Nephron progenitor cell (in vitro differentiated cells): ENCODE measurements at regions not wholly inside any gene's neighbourhood (a gene's known extent, or its start where the extent isn't known, plus 50 kb on each side); places are given as distances from the start of the nearest gene placed in this dataset.

Source experiments
- DNase-seq: peaks from one replicate; pipeline ENCODE4 v3.0.0; 2021
- H3K27ac Mint-ChIP-seq: 2 replicates; pipeline ENCODE4 v1.8.0; 2021; ENCODE audit warnings: mild to moderate bottlenecking, moderate library complexity, mixed read lengths
- H3K27me3 Mint-ChIP-seq: 2 replicates; pipeline ENCODE4 v1.8.0; 2021; ENCODE audit warnings: mild to moderate bottlenecking, low read depth, mixed read lengths; ENCODE audit not compliant: poor library complexity
- H3K36me3 Mint-ChIP-seq: 2 replicates; pipeline ENCODE4 v1.8.0; 2021; ENCODE audit warnings: low read depth, mixed read lengths
- H3K4me1 Mint-ChIP-seq: 2 replicates; pipeline ENCODE4 v1.8.0; 2021; ENCODE audit warnings: mixed read lengths
- H3K4me3 Mint-ChIP-seq: 2 replicates; pipeline ENCODE4 v1.8.0; 2021; ENCODE audit warnings: mild to moderate bottlenecking, moderate library complexity, mixed read lengths
- H3K9me3 Mint-ChIP-seq: 2 replicates; pipeline ENCODE4 v1.8.0; 2021; ENCODE audit warnings: mild to moderate bottlenecking, moderate library complexity, mixed read lengths
- CTCF ChIP-seq: fragments of 200-600 bp; sonication (generic); IDR thresholded peaks from 2 replicates; pipeline ENCODE4 v1.5.0; 2021; ENCODE audit warnings: antibody characterized with exemption

- no peak for TF ChIP-seq CTCF
- H3K27me3 Mint-ChIP-seq, result no peaks in the 10 kb centered on the region
- no peak for DNase-seq
- no peaks in the 10 kb centered on the region for H3K36me3 Mint-ChIP-seq
- H3K4me3 Mint-ChIP-seq, result no peak overlapping the region
- H3K27ac Mint-ChIP-seq, result no peak overlapping the region
- H3K4me1 Mint-ChIP-seq, result no peaks in the 10 kb centered on the region
- H3K9me3 Mint-ChIP-seq, result no peaks in the 10 kb centered on the region
Observed at GRCh38 chr4:125501090-125501489, 186.3 kb downstream of the FAT4 start.

GRCh38 chr4:125501568-125501967 is 186.8 kb downstream of the FAT4 start:
- no peaks in the 10 kb centered on the region for H3K9me3 Mint-ChIP-seq
- no peak overlapping the region for H3K4me3 Mint-ChIP-seq

GRCh38 chr4:125505621-125506020 is 190.9 kb downstream of the FAT4 start:
- no peaks in the 10 kb centered on the region for H3K4me1 Mint-ChIP-seq
- no peaks in the 10 kb centered on the region for H3K36me3 Mint-ChIP-seq
- H3K27ac Mint-ChIP-seq, result no peak overlapping the region
- no peaks in the 10 kb centered on the region for H3K9me3 Mint-ChIP-seq
- H3K4me3 Mint-ChIP-seq, result no peak overlapping the region
- no peaks in the 10 kb centered on the region for H3K27me3 Mint-ChIP-seq
- no peak for DNase-seq
- TF ChIP-seq CTCF, result no peak

More at GRCh38 chr4:125501568-125501967, 186.8 kb downstream of the FAT4 start:
- no peaks in the 10 kb centered on the region for H3K27me3 Mint-ChIP-seq
- no peaks in the 10 kb centered on the region for H3K36me3 Mint-ChIP-seq
- TF ChIP-seq CTCF, result no peak
- peak overlapping the region; percentile 10 for H3K27ac Mint-ChIP-seq
- H3K4me1 Mint-ChIP-seq, result no peaks in the 10 kb centered on the region
- DNase-seq, result no peak

GRCh38 chr4:125507141-125507540 is 192.4 kb downstream of the FAT4 start:
- Mint-ChIP-seq H3K4me3 (no peak overlapping the region), H3K36me3 (no peaks in the 10 kb centered on the region), H3K9me3 (no peaks in the 10 kb centered on the region), H3K27me3 (no peaks in the 10 kb centered on the region), H3K27ac (no peak overlapping the region), H3K4me1 (no peaks in the 10 kb centered on the region)
- no peak for DNase-seq
- no peak for TF ChIP-seq CTCF

- H3K36me3 Mint-ChIP-seq, result no peaks in the 10 kb centered on the region
- no peak for TF ChIP-seq CTCF
- H3K9me3 Mint-ChIP-seq, result peaks cover 10% of the 10 kb centered on the region
- H3K4me1 Mint-ChIP-seq, result no peaks in the 10 kb centered on the region
- H3K27me3 Mint-ChIP-seq, result no peaks in the 10 kb centered on the region
- no peak overlapping the region for H3K4me3 Mint-ChIP-seq
- no peak overlapping the region for H3K27ac Mint-ChIP-seq
- no peak for DNase-seq
Observed at GRCh38 chr4:125511715-125512114, 197.0 kb downstream of the FAT4 start.

GRCh38 chr4:125515016-125515415 is 200.3 kb downstream of the FAT4 start:
- Mint-ChIP-seq H3K36me3 (no peaks in the 10 kb centered on the region), H3K9me3 (peaks cover 10% of the 10 kb centered on the region), H3K4me1 (no peaks in the 10 kb centered on the region), H3K27ac (no peak overlapping the region), H3K4me3 (no peak overlapping the region), H3K27me3 (no peaks in the 10 kb centered on the region)
- no peak for TF ChIP-seq CTCF
- DNase-seq, result no peak
